Esophagus squamous epithelium (tissue), 5 donors: ENCODE measurements at regions not wholly inside any gene's neighbourhood (a gene's known extent, or its start where the extent isn't known, plus 50 kb on each side); places are given as distances from the start of the nearest gene placed in this dataset.

Source experiments
- DNase-seq: peaks from one replicate; lab custom pipeline; 2025; lab: John Stamatoyannopoulos, UW
- H3K27ac ChIP-seq, 4 donors: fragments of 200-600 bp; sonication (generic); one replicate each; pipeline ENCODE4 v1.5.1; 2016 to 2019; ENCODE audit warnings: mild to moderate bottlenecking in 1 of 4
- H3K27me3 ChIP-seq, 4 donors: fragments of 200-600 bp; sonication (generic); 1 replicate in 3 of 4; 2 replicates in 1 of 4; pipeline versions ENCODE4 v1.5.1 to v1.6.0; 2017 to 2021; ENCODE audit warnings: antibody characterized with exemption in 1 of 4
- H3K36me3 ChIP-seq, 3 donors: fragments of 200-600 bp; sonication (generic); one replicate each; pipeline ENCODE4 v1.5.1; 2016 to 2019
- H3K4me1 ChIP-seq, 3 donors: fragments of 200-600 bp; sonication (generic); one replicate each; pipeline ENCODE4 v1.5.1; 2017 to 2019
- H3K4me3 ChIP-seq, 4 donors: fragments of 200-600 bp; sonication (generic); 1 replicate in 3 of 4; 2 replicates in 1 of 4; pipeline ENCODE4 v1.5.1; 2016 to 2019; ENCODE audit warnings: mild to moderate bottlenecking in 2 of 4, moderate library complexity in 1 of 4
- H3K9me3 ChIP-seq, 3 donors: fragments of 200-600 bp; sonication (generic); one replicate each; pipeline ENCODE4 v1.5.1; 2016 to 2019
- CTCF ChIP-seq, 6 experiments: fragments of 450-650 bp in 4 of 6; fragments of 200-600 bp in 2 of 6; sonication (generic) in 2 of 6; IDR thresholded peaks; one replicate each; pipeline ENCODE4 v1.5.1; 2016 to 2019; ENCODE audit warnings: antibody characterized with exemption in 6 of 6, mild to moderate bottlenecking in 4 of 6, moderate library complexity in 4 of 6
- POLR2A ChIP-seq, 4 donors: fragments of 450-650 bp; IDR thresholded peaks; one replicate each; pipeline ENCODE4 v1.6.1; 2017; ENCODE audit warnings: antibody characterized with exemption in 4 of 4, mild to moderate bottlenecking in 4 of 4, moderate library complexity in 3 of 4
- WGBS, 2 donors: methylation state at CpG; one replicate each; pipeline ENCODE4 v1.1.5; 2018; 5-methylcytosine and 5-hydroxymethylcytosine counted together
- intact Hi-C: fragments of 100-400 bp; cut with DNase I; formaldehyde crosslinking; loops from one replicate; pipeline ENCODE4 v1.15.0; 2022
- donor health status: DM: yes; HTN: yes; CAD: no.

GRCh38 chr12:77299001-77299400 is 233.6 kb upstream of the E2F7 start:
- intact Hi-C loops, result no loop called here
- TF ChIP-seq CTCF (IDR thresholded peaks at IDR 0.05), result no peak
- no peak for TF ChIP-seq POLR2A (IDR thresholded peaks at IDR 0.05)
- H3K4me3 ChIP-seq, result no peak overlapping the region
- 83 to 90% methylated on average over 3 of the region's 3 CpGs for WGBS, 2 donors
- H3K4me1 ChIP-seq, result peaks cover 0 to 16% (median 0%) of the 10 kb centered on the region in 3 donors
- H3K36me3 ChIP-seq, result no peaks in the 10 kb centered on the region
- no peak for DNase-seq
- no peaks in the 10 kb centered on the region for H3K27me3 ChIP-seq
- no peak overlapping the region for H3K27ac ChIP-seq
- H3K9me3 ChIP-seq, result no peaks in the 10 kb centered on the region

- intact Hi-C loops, result no loop called here
- WGBS, 2 donors, result 11 to 33% methylated on average over 1 of the region's 1 CpG
- TF ChIP-seq CTCF (IDR thresholded peaks at IDR 0.05) (no peak), POLR2A (IDR thresholded peaks at IDR 0.05) (no peak)
- no peak overlapping the region for H3K4me3 ChIP-seq
- no peaks in the 10 kb centered on the region for H3K36me3 ChIP-seq
- no peaks in the 10 kb centered on the region for H3K27me3 ChIP-seq
- H3K27ac ChIP-seq, result no peak overlapping the region
- no peaks in the 10 kb centered on the region for H3K4me1 ChIP-seq
- no peak for DNase-seq
- no peaks in the 10 kb centered on the region for H3K9me3 ChIP-seq
Observed at GRCh38 chr12:77294016-77294415, 228.6 kb upstream of the E2F7 start.

- H3K36me3 ChIP-seq, result no peaks in the 10 kb centered on the region
- H3K27ac ChIP-seq, result no peak overlapping the region
- H3K27me3 ChIP-seq, result no peaks in the 10 kb centered on the region
- WGBS, 2 donors, result 62 to 65% methylated on average over 1 of the region's 1 CpG
- H3K4me1 ChIP-seq, result no peaks in the 10 kb centered on the region
- no peak for DNase-seq
- intact Hi-C loops, result no loop called here
- no peak for TF ChIP-seq POLR2A (IDR thresholded peaks at IDR 0.05)
- TF ChIP-seq CTCF (IDR thresholded peaks at IDR 0.05), result no peak
- H3K4me3 ChIP-seq, result no peak overlapping the region
- H3K9me3 ChIP-seq, result no peaks in the 10 kb centered on the region
Observed at GRCh38 chr12:77274926-77275325, 209.6 kb upstream of the E2F7 start.

GRCh38 chr12:77273898-77274297 is 208.5 kb upstream of the E2F7 start:
- intact Hi-C loops, result no loop called here
- 58 to 67% methylated on average over 1 of the region's 1 CpG for WGBS, 2 donors
- Histone ChIP-seq H3K27me3 (no peaks in the 10 kb centered on the region), H3K36me3 (no peaks in the 10 kb centered on the region), H3K4me3 (no peak overlapping the region), H3K4me1 (no peaks in the 10 kb centered on the region), H3K27ac (no peak overlapping the region), H3K9me3 (no peaks in the 10 kb centered on the region)
- no peak for TF ChIP-seq CTCF (IDR thresholded peaks at IDR 0.05)
- no peak for TF ChIP-seq POLR2A (IDR thresholded peaks at IDR 0.05)
- no peak for DNase-seq

GRCh38 chr12:77256956-77257355 is 191.6 kb upstream of the E2F7 start:
- no peaks in the 10 kb centered on the region for H3K27me3 ChIP-seq
- intact Hi-C loops, result no loop called here
- no peak overlapping the region for H3K4me3 ChIP-seq
- DNase-seq, result no peak
- 13 to 20% methylated on average over 1 of the region's 1 CpG for WGBS, 2 donors
- no peaks in the 10 kb centered on the region for H3K9me3 ChIP-seq
- H3K4me1 ChIP-seq, result no peaks in the 10 kb centered on the region
- H3K27ac ChIP-seq, result no peak overlapping the region
- TF ChIP-seq CTCF (IDR thresholded peaks at IDR 0.05), result no peak
- TF ChIP-seq POLR2A (IDR thresholded peaks at IDR 0.05), result no peak
- H3K36me3 ChIP-seq, result no peaks in the 10 kb centered on the region
